Neutrophil (primary cell): ENCODE measurements at regions not wholly inside any gene's neighbourhood (a gene's known extent, or its start where the extent isn't known, plus 50 kb on each side); places are given as distances from the start of the nearest gene placed in this dataset.

Experiments
- H3K27ac ChIP-seq: fragments of 200-600 bp; sonication (generic); 2 replicates; pipeline ENCODE4 v1.5.1; 2016; ENCODE audit warnings: mild to moderate bottlenecking, moderate library complexity
- H3K27me3 ChIP-seq: fragments of 200-600 bp; sonication (generic); 2 replicates; pipeline ENCODE4 v1.6.0; 2016; ENCODE audit warnings: mild to moderate bottlenecking
- H3K36me3 ChIP-seq: fragments of 200-600 bp; sonication (generic); 2 replicates; pipeline ENCODE4 v1.5.1; 2017
- H3K4me1 ChIP-seq, 2 experiments: fragments of 200-600 bp in 1 of 2; sonication (generic) in 1 of 2; 1 replicate in 1 of 2; 2 replicates in 1 of 2; pipeline versions ENCODE4 v1.5.1 to v1.6.1; 2013 to 2016; ENCODE audit warnings: low read depth in 1 of 2, low read length in 1 of 2, mild to moderate bottlenecking in 1 of 2, moderate library complexity in 1 of 2; ENCODE audit not compliant: control insufficient read depth in 1 of 2, insufficient read depth in 1 of 2
- H3K4me3 ChIP-seq, 2 experiments: fragments of 200-600 bp in 1 of 2; sonication (generic) in 1 of 2; 1 replicate in 1 of 2; 2 replicates in 1 of 2; pipeline ENCODE4 v1.5.1; 2013 to 2016; ENCODE audit warnings: low read depth in 1 of 2, low read length in 1 of 2, mild to moderate bottlenecking in 1 of 2, moderate library complexity in 1 of 2
- H3K9me3 ChIP-seq: fragments of 200-600 bp; sonication (generic); 2 replicates; pipeline ENCODE4 v1.5.1; 2016
- TF ChIP-seq, protein P1 (sequence below): fragments of 200-600 bp; sonication (generic); IDR thresholded peaks from 2 replicates; pipeline ENCODE4 v1.5.1; 2016; ENCODE audit warnings: antibody characterized with exemption

DNA sequence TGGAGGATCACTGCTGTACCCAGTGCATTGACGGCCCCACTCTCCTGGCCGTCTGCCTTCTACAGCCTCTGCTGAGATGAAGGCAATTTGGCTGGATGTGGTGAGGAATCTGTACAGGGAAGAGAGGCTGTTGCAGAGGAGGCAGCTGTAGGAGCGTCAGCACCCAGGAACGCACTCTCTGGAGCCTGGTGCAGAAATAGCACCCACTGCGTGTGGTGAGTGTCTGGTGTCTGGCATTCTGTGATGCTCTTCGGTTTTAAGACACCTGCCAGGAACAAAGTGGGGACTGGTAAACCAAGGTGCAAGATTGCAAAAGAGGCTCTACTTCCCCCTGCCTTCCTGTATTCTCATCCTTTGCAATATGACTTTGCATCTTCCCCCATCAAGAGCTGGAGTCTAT is 187.5 kb upstream of the SDK2 start:
- H3K9me3 ChIP-seq, result no peaks in the 10 kb centered on the region
- no peak overlapping the region for H3K4me3 ChIP-seq
- H3K4me1 ChIP-seq, result no peaks in the 10 kb centered on the region
- no peak overlapping the region for H3K27ac ChIP-seq
- no peaks in the 10 kb centered on the region for H3K36me3 ChIP-seq
- peaks cover 25% of the 10 kb centered on the region for H3K27me3 ChIP-seq
- TF ChIP-seq, protein P1, sequence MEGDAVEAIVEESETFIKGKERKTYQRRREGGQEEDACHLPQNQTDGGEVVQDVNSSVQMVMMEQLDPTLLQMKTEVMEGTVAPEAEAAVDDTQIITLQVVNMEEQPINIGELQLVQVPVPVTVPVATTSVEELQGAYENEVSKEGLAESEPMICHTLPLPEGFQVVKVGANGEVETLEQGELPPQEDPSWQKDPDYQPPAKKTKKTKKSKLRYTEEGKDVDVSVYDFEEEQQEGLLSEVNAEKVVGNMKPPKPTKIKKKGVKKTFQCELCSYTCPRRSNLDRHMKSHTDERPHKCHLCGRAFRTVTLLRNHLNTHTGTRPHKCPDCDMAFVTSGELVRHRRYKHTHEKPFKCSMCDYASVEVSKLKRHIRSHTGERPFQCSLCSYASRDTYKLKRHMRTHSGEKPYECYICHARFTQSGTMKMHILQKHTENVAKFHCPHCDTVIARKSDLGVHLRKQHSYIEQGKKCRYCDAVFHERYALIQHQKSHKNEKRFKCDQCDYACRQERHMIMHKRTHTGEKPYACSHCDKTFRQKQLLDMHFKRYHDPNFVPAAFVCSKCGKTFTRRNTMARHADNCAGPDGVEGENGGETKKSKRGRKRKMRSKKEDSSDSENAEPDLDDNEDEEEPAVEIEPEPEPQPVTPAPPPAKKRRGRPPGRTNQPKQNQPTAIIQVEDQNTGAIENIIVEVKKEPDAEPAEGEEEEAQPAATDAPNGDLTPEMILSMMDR, result no peak

DNA sequence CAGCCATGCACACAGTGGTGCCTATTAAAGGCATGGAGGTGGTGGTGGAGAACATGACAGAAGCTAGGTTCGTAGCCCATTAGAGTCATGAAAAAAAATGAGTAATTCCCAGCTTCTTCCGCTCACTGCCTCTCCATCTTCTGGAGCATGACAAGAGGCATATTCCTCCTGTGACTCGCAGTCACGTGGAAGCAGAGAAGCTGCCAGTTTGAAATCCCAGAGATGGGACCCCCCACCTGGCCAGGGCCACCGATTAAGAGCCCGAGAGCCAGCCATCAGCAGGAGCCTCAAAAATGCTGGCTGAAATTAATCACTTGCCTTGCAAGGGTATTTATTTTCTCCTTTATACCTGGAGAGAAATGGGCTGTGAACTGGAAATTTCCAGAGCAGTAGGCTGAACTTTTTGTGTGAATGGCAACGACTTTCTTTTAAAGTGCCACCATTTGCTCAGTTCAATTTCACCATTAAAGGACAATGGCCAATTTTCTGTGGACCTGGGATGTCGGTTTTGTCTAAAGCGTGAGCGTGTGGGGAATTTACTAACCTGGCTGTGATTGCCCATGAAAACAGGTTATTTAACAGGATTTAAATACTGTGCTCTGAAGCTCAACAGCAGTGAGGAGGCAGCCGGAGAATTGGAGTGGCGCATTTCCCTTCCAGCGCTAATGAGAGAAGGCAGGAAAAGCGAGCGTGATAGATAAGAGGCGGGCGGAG is 189.7 kb upstream of the SDK2 start:
- Histone ChIP-seq H3K36me3 (no peaks in the 10 kb centered on the region), H3K4me1 (no peaks in the 10 kb centered on the region), H3K27ac (no peak overlapping the region), H3K27me3 (peaks cover 28% of the 10 kb centered on the region), H3K9me3 (no peaks in the 10 kb centered on the region), H3K4me3 (no peak overlapping the region)
- TF ChIP-seq, protein P1, result no peak

DNA sequence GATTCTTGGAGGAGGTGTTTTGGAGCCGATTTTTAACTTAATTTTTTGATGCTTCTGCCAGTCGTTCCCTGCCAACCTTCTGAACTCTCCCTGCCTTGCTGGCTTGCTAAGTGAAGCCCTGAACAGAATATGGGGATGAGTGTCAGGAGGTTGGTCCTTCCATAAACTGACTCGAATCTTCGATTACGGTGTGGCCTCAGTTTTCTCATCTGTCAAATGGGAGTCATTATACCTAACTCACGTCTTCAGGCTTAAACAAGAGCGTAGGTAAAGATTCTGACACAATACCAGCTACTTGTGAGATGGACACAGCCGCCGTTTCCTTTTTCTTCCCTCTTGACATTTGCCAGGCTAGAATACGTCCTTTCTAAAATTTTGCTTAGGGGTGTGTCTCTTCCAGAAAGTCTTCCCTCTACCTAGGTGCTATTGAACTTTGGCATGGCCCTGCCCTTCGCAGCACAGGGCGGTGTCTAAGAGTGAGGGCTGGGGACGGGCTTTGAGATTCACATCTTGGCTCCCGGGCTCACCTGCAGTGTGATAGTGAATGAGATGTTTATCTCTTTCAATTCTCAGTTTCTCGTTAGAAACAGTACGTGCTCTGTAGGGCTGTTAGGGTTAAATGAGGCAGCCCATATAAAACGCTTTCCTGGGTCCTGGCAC is 190.6 kb upstream of the SDK2 start:
- H3K4me1 ChIP-seq, result no peaks in the 10 kb centered on the region
- H3K4me3 ChIP-seq, result no peak overlapping the region
- no peak overlapping the region for H3K27ac ChIP-seq
- peaks cover 28% of the 10 kb centered on the region for H3K27me3 ChIP-seq
- TF ChIP-seq, protein P1, result no peak
- no peaks in the 10 kb centered on the region for H3K36me3 ChIP-seq
- H3K9me3 ChIP-seq, result no peaks in the 10 kb centered on the region

DNA sequence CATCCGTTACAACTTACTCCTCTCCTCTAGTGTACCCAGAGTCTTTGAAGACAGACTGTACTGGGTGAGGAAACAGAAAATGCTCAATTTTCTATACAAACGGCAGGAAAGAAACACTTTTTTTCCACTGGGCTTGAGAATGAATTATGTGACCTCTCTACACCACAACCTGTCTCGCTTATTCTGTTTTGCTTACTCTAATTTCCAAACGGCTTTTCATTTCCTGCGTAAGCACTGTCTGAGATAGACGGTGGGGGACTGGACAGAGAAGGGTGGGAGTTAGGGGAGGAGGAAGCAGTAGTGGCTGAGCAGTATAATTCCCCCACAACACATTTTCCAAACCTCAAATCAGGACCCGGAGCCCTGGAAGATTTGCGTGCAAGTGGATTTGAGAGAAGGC is 191.4 kb upstream of the SDK2 start:
- Histone ChIP-seq H3K27ac (no peak overlapping the region), H3K36me3 (no peaks in the 10 kb centered on the region), H3K4me3 (no peak overlapping the region), H3K4me1 (no peaks in the 10 kb centered on the region), H3K27me3 (peaks cover 28% of the 10 kb centered on the region), H3K9me3 (no peaks in the 10 kb centered on the region)
- TF ChIP-seq, protein P1, result no peak

DNA sequence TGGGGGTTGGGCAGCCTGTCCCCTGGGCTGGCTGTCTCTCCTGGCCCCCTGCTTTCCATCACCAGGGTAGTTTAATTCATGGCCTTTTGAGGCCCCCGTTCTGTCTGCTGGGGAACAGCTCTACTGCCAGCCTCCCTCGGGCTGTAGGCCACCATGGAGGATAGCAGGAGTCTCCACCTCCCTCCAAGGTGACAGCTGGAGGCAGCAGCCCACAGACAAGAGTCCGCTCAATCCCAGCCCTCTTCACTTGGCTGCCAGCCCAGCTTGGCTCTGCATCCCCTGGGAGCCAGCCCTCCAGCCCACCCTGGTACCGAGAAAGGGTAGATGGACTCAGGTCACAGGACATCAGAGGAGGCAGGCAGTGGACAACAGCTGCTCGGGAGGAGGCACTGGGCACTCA is 194.6 kb upstream of the SDK2 start:
- Histone ChIP-seq H3K4me3 (no peak overlapping the region), H3K36me3 (no peaks in the 10 kb centered on the region), H3K27me3 (peaks cover 28% of the 10 kb centered on the region), H3K27ac (no peak overlapping the region), H3K9me3 (no peaks in the 10 kb centered on the region), H3K4me1 (no peaks in the 10 kb centered on the region)
- TF ChIP-seq, protein P1, result no peak
